Duodenal mucosa (tissue), 2 donors: ENCODE measurements at regions not wholly inside any gene's neighbourhood (a gene's known extent, or its start where the extent isn't known, plus 50 kb on each side); places are given as distances from the start of the nearest gene placed in this dataset.

Source experiments
- H3K27ac ChIP-seq: one replicate; pipeline ENCODE4 v1.7.0; 2013; ENCODE audit warnings: low read depth, low read length
- H3K27me3 ChIP-seq, 2 donors: one replicate each; pipeline ENCODE4 v1.7.0; 2013; ENCODE audit warnings: low read length in 2 of 2, control low read depth in 1 of 2; ENCODE audit not compliant: insufficient read depth in 2 of 2, control insufficient read depth in 1 of 2
- H3K36me3 ChIP-seq, 2 donors: one replicate each; pipeline ENCODE4 v1.7.0; 2013; ENCODE audit warnings: low read length in 2 of 2, control low read depth in 1 of 2; ENCODE audit not compliant: insufficient read depth in 2 of 2, control insufficient read depth in 1 of 2
- H3K4me1 ChIP-seq, 2 donors: one replicate each; pipeline ENCODE4 v1.7.0; 2013; ENCODE audit warnings: low read length in 2 of 2, control low read depth in 1 of 2; ENCODE audit not compliant: insufficient read depth in 2 of 2, control insufficient read depth in 1 of 2
- H3K4me3 ChIP-seq, 2 donors: one replicate each; pipeline ENCODE4 v1.7.0; 2013; ENCODE audit warnings: low read length in 2 of 2, low read depth in 1 of 2
- H3K9ac ChIP-seq, 2 donors: one replicate each; pipeline ENCODE4 v1.7.0; 2013; ENCODE audit warnings: low read length in 2 of 2, low read depth in 1 of 2
- H3K9me3 ChIP-seq, 2 donors: one replicate each; pipeline ENCODE4 v1.7.0; 2013; ENCODE audit warnings: low read length in 2 of 2, control low read depth in 1 of 2; ENCODE audit not compliant: control insufficient read depth in 1 of 2

GRCh38 chr5:167229751-167230150, 1061.7 kb upstream of the WWC1 start:
- no peak overlapping the region for H3K4me3 ChIP-seq
- no peak overlapping the region for H3K9ac ChIP-seq
- H3K27ac ChIP-seq = no peak overlapping the region
- peaks cover 0 to 9% of the 10 kb centered on the region in 2 donors for H3K9me3 ChIP-seq
- no peaks in the 10 kb centered on the region for H3K4me1 ChIP-seq
- no peaks in the 10 kb centered on the region for H3K27me3 ChIP-seq
- no peaks in the 10 kb centered on the region for H3K36me3 ChIP-seq

GRCh38 chr5:167230414-167230813, 1061.0 kb upstream of the WWC1 start:
- no peaks in the 10 kb centered on the region for H3K4me1 ChIP-seq
- no peaks in the 10 kb centered on the region for H3K36me3 ChIP-seq
- no peaks in the 10 kb centered on the region for H3K27me3 ChIP-seq
- H3K9me3 ChIP-seq = peaks cover 0 to 9% of the 10 kb centered on the region in 2 donors
- no peak overlapping the region for H3K9ac ChIP-seq
- H3K27ac ChIP-seq = no peak overlapping the region
- H3K4me3 ChIP-seq = no peak overlapping the region

DNA sequence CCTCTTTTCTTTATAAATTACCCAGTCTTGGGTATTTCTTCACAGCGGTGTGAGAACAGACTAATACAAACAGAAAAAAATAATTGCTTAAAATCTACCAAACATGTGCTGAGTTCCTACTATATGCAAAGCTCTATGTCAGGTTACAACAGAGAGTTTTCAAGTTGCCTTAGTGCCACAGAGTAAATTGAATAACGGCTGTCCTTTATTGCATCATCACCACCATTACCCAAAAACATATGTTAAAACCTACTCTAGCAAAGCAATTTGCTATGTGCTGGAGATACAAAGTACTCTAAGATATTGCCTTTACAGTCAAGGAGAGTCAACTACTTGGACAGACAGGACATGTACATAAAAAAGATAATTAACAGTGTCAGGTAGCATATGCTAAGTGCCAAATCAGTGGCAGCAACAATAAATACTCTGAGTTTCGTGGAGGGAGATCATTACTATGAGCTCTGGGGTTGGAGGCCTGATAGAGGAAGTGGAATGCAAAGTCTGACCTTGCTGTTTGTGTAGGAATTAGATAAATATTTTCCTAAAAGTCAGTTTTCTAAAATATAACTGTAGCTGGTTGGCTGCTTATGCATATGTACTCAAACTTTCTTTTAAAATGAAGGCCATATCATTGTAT, 1058.7 kb upstream of the WWC1 start:
- H3K36me3 ChIP-seq = no peaks in the 10 kb centered on the region
- no peak overlapping the region for H3K4me3 ChIP-seq
- no peaks in the 10 kb centered on the region for H3K4me1 ChIP-seq
- H3K27me3 ChIP-seq = no peaks in the 10 kb centered on the region
- H3K27ac ChIP-seq = no peak overlapping the region
- peaks cover 0 to 9% of the 10 kb centered on the region in 2 donors for H3K9me3 ChIP-seq
- no peak overlapping the region for H3K9ac ChIP-seq

DNA sequence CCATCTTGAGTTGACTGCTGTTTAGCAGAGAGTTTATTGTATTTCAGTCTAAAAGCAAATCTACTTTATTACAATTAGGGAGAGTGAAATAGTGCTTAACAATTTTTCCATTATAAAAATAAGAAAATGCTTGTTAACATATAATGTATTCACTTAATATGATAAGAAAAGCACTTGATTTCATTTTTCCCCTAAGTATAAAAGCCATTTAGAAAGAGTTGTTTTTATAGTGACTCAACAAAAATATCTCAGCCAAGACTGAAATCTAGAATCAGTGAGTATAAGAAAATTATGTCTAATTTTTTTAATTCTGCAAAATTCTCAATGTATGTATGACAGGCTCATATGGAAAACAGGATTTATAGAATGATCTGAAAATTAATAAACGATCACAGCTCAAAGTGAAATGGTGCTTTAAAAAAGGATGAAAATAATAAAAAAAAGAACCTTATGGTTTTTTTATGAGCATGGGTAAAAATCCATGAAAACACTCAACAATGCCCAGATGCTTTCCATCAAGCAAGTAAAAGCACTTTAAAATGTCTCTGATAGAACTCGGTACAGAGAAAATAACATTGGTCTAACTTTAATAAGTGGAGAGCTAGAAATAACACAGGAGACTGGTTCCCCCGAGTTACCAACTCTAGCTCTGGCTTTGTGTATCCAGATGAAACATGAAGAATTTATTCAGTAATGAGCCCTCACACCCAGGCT, 1057.8 kb upstream of the WWC1 start:
- no peak overlapping the region for H3K27ac ChIP-seq
- no peaks in the 10 kb centered on the region for H3K27me3 ChIP-seq
- H3K36me3 ChIP-seq = no peaks in the 10 kb centered on the region
- no peak overlapping the region for H3K9ac ChIP-seq
- peaks cover 0 to 9% of the 10 kb centered on the region in 2 donors for H3K9me3 ChIP-seq
- H3K4me1 ChIP-seq = no peaks in the 10 kb centered on the region
- no peak overlapping the region for H3K4me3 ChIP-seq

- H3K4me1 ChIP-seq = no peaks in the 10 kb centered on the region
- H3K4me3 ChIP-seq = no peak overlapping the region
- H3K9ac ChIP-seq = no peak overlapping the region
- H3K36me3 ChIP-seq = no peaks in the 10 kb centered on the region
- H3K9me3 ChIP-seq = no peaks in the 10 kb centered on the region
- no peaks in the 10 kb centered on the region for H3K27me3 ChIP-seq
- no peak overlapping the region for H3K27ac ChIP-seq
Observed at GRCh38 chr5:167241436-167242067, 1049.9 kb upstream of the WWC1 start.

- H3K27ac ChIP-seq = no peak overlapping the region
- no peaks in the 10 kb centered on the region for H3K27me3 ChIP-seq
- no peak overlapping the region for H3K9ac ChIP-seq
- no peaks in the 10 kb centered on the region for H3K4me1 ChIP-seq
- no peaks in the 10 kb centered on the region for H3K36me3 ChIP-seq
- H3K9me3 ChIP-seq = no peaks in the 10 kb centered on the region
- no peak overlapping the region for H3K4me3 ChIP-seq
Observed at GRCh38 chr5:167242701-167243100, 1048.7 kb upstream of the WWC1 start.

DNA sequence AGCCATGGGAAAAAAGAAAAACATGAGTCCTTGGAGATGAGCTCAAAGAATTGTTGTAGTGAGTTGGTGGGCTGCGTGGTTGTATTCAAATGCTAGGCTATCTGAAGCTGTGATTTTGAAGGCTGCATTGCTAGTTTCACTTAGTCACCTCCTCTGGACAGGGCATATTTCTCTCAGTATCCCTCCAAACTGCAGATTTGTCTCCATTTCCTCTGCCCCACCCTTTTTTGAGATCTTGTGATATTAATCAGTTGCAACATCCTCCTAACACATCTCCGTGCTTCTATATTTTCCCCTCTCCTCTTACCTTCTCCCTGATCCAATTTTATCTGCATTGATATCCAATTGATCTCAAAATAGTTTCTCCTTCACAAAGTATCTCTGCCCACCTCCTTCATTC, 1048.0 kb upstream of the WWC1 start:
- Histone ChIP-seq H3K9ac (no peak overlapping the region), H3K4me3 (no peak overlapping the region), H3K9me3 (no peaks in the 10 kb centered on the region), H3K27me3 (no peaks in the 10 kb centered on the region), H3K4me1 (no peaks in the 10 kb centered on the region), H3K36me3 (no peaks in the 10 kb centered on the region), H3K27ac (no peak overlapping the region)

GRCh38 chr5:167244583-167244982, 1046.9 kb upstream of the WWC1 start:
- no peak overlapping the region for H3K9ac ChIP-seq
- no peaks in the 10 kb centered on the region for H3K4me1 ChIP-seq
- no peaks in the 10 kb centered on the region for H3K9me3 ChIP-seq
- H3K36me3 ChIP-seq = no peaks in the 10 kb centered on the region
- no peak overlapping the region for H3K4me3 ChIP-seq
- H3K27me3 ChIP-seq = no peaks in the 10 kb centered on the region
- H3K27ac ChIP-seq = no peak overlapping the region

- Histone ChIP-seq H3K4me1 (no peaks in the 10 kb centered on the region), H3K9ac (no peak overlapping the region), H3K27me3 (no peaks in the 10 kb centered on the region), H3K9me3 (no peaks in the 10 kb centered on the region), H3K4me3 (no peak overlapping the region), H3K36me3 (no peaks in the 10 kb centered on the region), H3K27ac (no peak overlapping the region)
Observed at GRCh38 chr5:167245868-167246267, 1045.6 kb upstream of the WWC1 start.

DNA sequence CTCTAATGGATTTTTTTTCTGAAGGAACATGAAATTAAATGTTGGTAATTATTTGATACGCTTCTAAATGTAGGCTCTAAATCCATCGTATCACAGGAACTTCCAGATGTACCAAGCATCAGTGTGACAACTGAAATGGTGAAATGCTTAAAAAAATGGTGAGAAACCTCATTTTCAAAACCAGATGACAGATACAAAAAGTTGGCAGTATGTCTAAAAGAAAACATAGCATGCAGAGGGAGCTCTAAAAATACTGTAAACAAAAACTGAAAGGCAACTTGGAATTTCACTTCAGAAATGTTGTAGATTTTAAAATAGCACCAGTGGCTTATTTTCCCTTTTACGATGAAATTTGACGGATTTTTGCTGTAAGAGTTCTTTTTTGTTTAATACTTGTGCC, 1043.6 kb upstream of the WWC1 start:
- no peak overlapping the region for H3K9ac ChIP-seq
- no peaks in the 10 kb centered on the region for H3K9me3 ChIP-seq
- H3K36me3 ChIP-seq = no peaks in the 10 kb centered on the region
- no peak overlapping the region for H3K4me3 ChIP-seq
- H3K27me3 ChIP-seq = no peaks in the 10 kb centered on the region
- no peaks in the 10 kb centered on the region for H3K4me1 ChIP-seq
- no peak overlapping the region for H3K27ac ChIP-seq
